SK-N-SH (cell line): ENCODE measurements at regions not wholly inside any gene's neighbourhood (a gene's known extent, or its start where the extent isn't known, plus 50 kb on each side); places are given as distances from the start of the nearest gene placed in this dataset.

ENCODE experiments used
- CTCF ChIA-PET: fragments of 300-600, 350-600 bp; formaldehyde crosslinking; extraction: SDS; loops from one replicate; lab custom pipeline; 2021; lab: Yijun Ruan, JAX
- POLR2A ChIA-PET: fragments of 350-600 bp; sonication (Branson Sonifier 250); formaldehyde crosslinking; extraction: SDS; loops from one replicate; lab custom pipeline; 2020; ENCODE audit warnings: antibody characterized with exemption, inconsistent platforms; lab: Yijun Ruan, JAX
- DNase-seq: peaks from one replicate; pipeline ENCODE4 v3.0.0; 2012
- H2AFZ ChIP-seq: fragments of 200-600 bp; sonication (generic); 2 replicates; pipeline ENCODE4 v1.8.1; 2016; ENCODE audit warnings: antibody characterized with exemption, mild to moderate bottlenecking, low read depth
- H3F3A ChIP-seq: fragments of 200-600 bp; sonication (generic); replicated peaks from 2 replicates; pipeline ENCODE3; 2016; ENCODE audit warnings: antibody characterized with exemption, mild to moderate bottlenecking; ENCODE audit not compliant: insufficient read depth
- H3K27ac ChIP-seq, 2 experiments: fragments of 200-500 bp in 1 of 2; fragments of 200-600 bp in 1 of 2; sonication (Bioruptor generic) in 1 of 2; sonication (generic), shearing (Covaris generic) in 1 of 2; 2 replicates each; pipeline versions ENCODE4 v1.5.1 to v1.6.1; 2014 to 2016; ENCODE audit warnings: low read depth in 2 of 2, inconsistent platforms in 1 of 2, low read length in 1 of 2, mild to moderate bottlenecking in 1 of 2, mixed read lengths in 1 of 2
- H3K27me3 ChIP-seq: fragments of 200-600 bp; sonication (generic), shearing (Covaris generic); 2 replicates; pipeline ENCODE4 v1.6.1; 2016; ENCODE audit warnings: mixed run types; ENCODE audit not compliant: insufficient read depth
- H3K36me3 ChIP-seq, 2 experiments: fragments of 200-500 bp in 1 of 2; fragments of 200-600 bp in 1 of 2; sonication (Bioruptor generic) in 1 of 2; sonication (generic) in 1 of 2; replicated peaks in 1 of 2; 2 replicates each; pipeline versions ENCODE3 to v1.5.1; 2014 to 2016; ENCODE audit warnings: low read length in 1 of 2, mild to moderate bottlenecking in 1 of 2; ENCODE audit not compliant: insufficient read depth in 2 of 2, control insufficient read depth in 1 of 2
- H3K4me1 ChIP-seq, 2 experiments: fragments of 200-500 bp in 1 of 2; fragments of 200-600 bp in 1 of 2; sonication (Bioruptor generic) in 1 of 2; sonication (generic), shearing (Covaris generic) in 1 of 2; 2 replicates each; pipeline versions ENCODE4 v1.5.1 to v1.6.1; 2014 to 2016; ENCODE audit warnings: low read depth in 1 of 2, low read length in 1 of 2, mixed run types in 1 of 2; ENCODE audit not compliant: insufficient read depth in 2 of 2, control insufficient read depth in 1 of 2
- H3K4me2 ChIP-seq: fragments of 200-600 bp; sonication (generic), shearing (Covaris generic); 2 replicates; pipeline ENCODE4 v1.6.1; 2017; ENCODE audit warnings: mixed run types
- H3K4me3 ChIP-seq, 2 experiments: fragments of 200-500 bp in 1 of 2; fragments of 200-600 bp in 1 of 2; sonication (Bioruptor generic) in 1 of 2; sonication (generic), shearing (Covaris generic) in 1 of 2; 2 replicates each; pipeline versions ENCODE4 v1.5.1 to v1.8.1; 2014 to 2016; ENCODE audit warnings: low read depth in 2 of 2, inconsistent platforms in 1 of 2, low read length in 1 of 2, mild to moderate bottlenecking in 1 of 2, mixed read lengths in 1 of 2, moderate library complexity in 1 of 2
- H3K79me2 ChIP-seq: fragments of 200-600 bp; sonication (generic); 2 replicates; pipeline ENCODE4 v1.8.1; 2017; ENCODE audit warnings: mild to moderate bottlenecking; ENCODE audit not compliant: insufficient read depth
- H3K9ac ChIP-seq: fragments of 200-600 bp; sonication (generic); 2 replicates; pipeline ENCODE4 v1.6.1; 2017; ENCODE audit warnings: mixed run types
- H3K9me2 ChIP-seq: fragments of 200-600 bp; sonication (generic); 2 replicates; pipeline ENCODE4 v1.6.1; 2017; ENCODE audit warnings: mixed run types
- H3K9me3 ChIP-seq: fragments of 200-600 bp; sonication (generic); 2 replicates; pipeline ENCODE4 v1.6.1; 2017; ENCODE audit warnings: mixed run types, mild to moderate bottlenecking, moderate library complexity
- H4K20me1 ChIP-seq: fragments of 200-600 bp; sonication (generic); 2 replicates; pipeline ENCODE4 v1.6.1; 2017; ENCODE audit warnings: mild to moderate bottlenecking, mixed run types; ENCODE audit not compliant: insufficient read depth
- IRF3 ChIP-seq: fragments of 150-350 bp; IDR thresholded peaks from 2 replicates; pipeline ENCODE4 v1.6.1; 2016; ENCODE audit warnings: mild to moderate bottlenecking, low read depth, low read length
- NRF1 ChIP-seq: IDR thresholded peaks from 2 replicates; pipeline ENCODE4 v1.6.1; 2012; ENCODE audit warnings: low read depth, mild to moderate bottlenecking, low read length
- RFX5 ChIP-seq: IDR thresholded peaks from 2 replicates; pipeline ENCODE4 v1.6.1; 2012; ENCODE audit warnings: mild to moderate bottlenecking, improper control_type of control experiment, low read length
- YY1 ChIP-seq: IDR thresholded peaks from 2 replicates; pipeline ENCODE4 v1.4.0; 2012; ENCODE audit warnings: low read depth, mild to moderate bottlenecking
- WGBS: methylation state at CpG from one replicate; pipeline ENCODE4 v1.1.6; 2017; ENCODE audit warnings: low lambda C conversion rate; 5-methylcytosine and 5-hydroxymethylcytosine counted together
- TF ChIP-seq, protein P1 (sequence below): fragments of 150-350 bp; IDR thresholded peaks from 2 replicates; pipeline ENCODE4 v1.6.1; 2017; ENCODE audit warnings: antibody characterized with exemption, low read length, low read depth, borderline replicate concordance
- TF ChIP-seq, protein P2 (sequence below): IDR thresholded peaks from 2 replicates; pipeline ENCODE4 v1.4.0; 2012; ENCODE audit warnings: low read depth, borderline replicate concordance

DNA sequence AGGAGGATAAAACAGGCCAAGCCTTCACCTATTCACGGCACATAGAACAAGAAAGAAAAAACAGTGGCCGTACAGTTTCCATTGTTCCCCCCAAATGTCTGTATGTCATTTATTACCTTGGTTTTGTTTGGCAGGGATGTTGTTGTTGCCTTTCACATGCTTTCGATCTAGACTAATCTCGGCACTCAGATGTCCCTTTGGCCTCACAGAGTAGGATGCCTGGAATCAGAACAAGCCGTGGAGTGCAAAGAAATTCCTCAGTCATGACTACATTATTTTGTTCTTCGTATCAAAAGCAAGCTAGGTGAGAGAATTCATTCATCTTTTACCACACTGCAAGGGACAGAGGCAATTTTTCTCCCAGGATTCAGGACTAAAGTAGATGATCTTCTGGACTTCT is 106.9 kb downstream of the SMIM20 start:
- TF ChIP-seq IRF3: no peak
- no peak overlapping the region for H3K9ac ChIP-seq
- H2AFZ ChIP-seq: no peak overlapping the region
- H3K27ac ChIP-seq: no peak overlapping the region
- H3K4me3 ChIP-seq: no peak overlapping the region
- ChIA-PET CTCF (no interaction called here), POLR2A (no interaction called here)
- DNase-seq: no peak
- no peaks in the 10 kb centered on the region for H3K27me3 ChIP-seq
- H4K20me1 ChIP-seq: no peaks in the 10 kb centered on the region
- no peaks in the 10 kb centered on the region for H3K9me2 ChIP-seq
- peaks cover 0 to 7% of the 10 kb centered on the region in 2 experiments; a peak in 2 of 4 replicates for H3K4me1 ChIP-seq
- no peaks in the 10 kb centered on the region for H3K79me2 ChIP-seq
- no peaks in the 10 kb centered on the region for H3K36me3 ChIP-seq
- no peaks in the 10 kb centered on the region for H3K9me3 ChIP-seq
- H3F3A ChIP-seq: no peaks in the 10 kb centered on the region
- no peak overlapping the region for H3K4me2 ChIP-seq
- WGBS: 62% methylated on average over 6 of the region's 6 CpGs

DNA sequence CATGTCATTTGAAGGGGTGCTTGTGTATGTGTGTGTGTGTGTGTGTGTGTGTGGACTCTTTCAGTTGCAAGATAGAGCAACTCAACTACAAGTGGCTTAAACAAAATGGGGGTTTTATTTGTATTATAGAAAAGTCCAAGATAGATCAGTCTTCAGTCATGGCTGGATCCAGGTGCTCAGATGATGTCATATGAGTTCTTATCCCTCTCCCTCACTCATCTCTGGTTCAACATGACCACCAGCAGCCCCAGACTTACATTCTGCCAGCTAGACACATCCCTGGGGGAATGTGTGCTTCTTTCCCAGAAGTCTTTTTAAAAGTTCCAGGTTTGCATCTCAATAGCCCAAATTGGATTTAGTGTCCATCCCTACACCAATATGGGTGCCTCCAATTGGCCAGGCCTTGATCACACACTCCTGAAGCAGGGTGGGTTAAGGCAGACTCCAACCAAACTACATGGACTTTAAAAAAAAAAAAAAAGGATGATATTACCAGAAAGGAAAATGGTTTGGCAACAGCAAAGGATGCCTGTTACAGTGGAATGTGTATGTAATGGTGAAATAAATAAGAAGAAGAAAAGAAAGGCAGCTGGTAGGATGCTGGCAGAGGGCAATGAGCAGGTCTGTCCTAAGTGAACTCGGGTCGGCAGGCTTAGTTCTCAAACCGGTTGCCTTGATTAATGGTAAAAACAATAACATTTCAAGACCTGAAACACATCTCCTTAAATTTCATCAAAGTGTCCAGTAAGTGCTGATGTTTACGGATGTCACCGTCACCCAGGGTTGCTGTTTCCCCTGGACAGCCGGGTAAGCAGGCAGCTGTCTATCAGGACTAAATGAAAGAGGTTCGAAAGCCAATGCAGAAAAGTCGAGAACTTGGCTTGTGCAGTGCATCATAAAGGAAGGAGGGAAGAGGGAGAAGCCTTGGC is 107.7 kb downstream of the SMIM20 start:
- Histone ChIP-seq H2AFZ (no peak overlapping the region), H3K4me2 (peak overlapping the region; percentile 39; the same call in 1 of the 2 replicates), H3K36me3 (no peaks in the 10 kb centered on the region)
- WGBS: 63% methylated on average over 8 of the region's 8 CpGs
- TF ChIP-seq NRF1 (no peak), YY1 (no peak), RFX5 (no peak)
- TF ChIP-seq, protein P1, sequence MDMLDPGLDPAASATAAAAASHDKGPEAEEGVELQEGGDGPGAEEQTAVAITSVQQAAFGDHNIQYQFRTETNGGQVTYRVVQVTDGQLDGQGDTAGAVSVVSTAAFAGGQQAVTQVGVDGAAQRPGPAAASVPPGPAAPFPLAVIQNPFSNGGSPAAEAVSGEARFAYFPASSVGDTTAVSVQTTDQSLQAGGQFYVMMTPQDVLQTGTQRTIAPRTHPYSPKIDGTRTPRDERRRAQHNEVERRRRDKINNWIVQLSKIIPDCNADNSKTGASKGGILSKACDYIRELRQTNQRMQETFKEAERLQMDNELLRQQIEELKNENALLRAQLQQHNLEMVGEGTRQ: no peak
- TF ChIP-seq, protein P2, sequence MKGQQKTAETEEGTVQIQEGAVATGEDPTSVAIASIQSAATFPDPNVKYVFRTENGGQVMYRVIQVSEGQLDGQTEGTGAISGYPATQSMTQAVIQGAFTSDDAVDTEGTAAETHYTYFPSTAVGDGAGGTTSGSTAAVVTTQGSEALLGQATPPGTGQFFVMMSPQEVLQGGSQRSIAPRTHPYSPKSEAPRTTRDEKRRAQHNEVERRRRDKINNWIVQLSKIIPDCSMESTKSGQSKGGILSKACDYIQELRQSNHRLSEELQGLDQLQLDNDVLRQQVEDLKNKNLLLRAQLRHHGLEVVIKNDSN: no peak
- TF ChIP-seq, all 33 proteins: peak for 0
- CTCF ChIA-PET: interaction anchor here (0.8 to 1.5 kb wide), 5 partner anchors 25 to 389 kb away, joined by 3 read pairs; no protein-coding TSS in a partner anchor
- POLR2A ChIA-PET: no interaction called here
- Histone ChIP-seq H4K20me1 (no peaks in the 10 kb centered on the region), H3K79me2 (no peaks in the 10 kb centered on the region), H3K4me1 (peaks cover 0 to 7% of the 10 kb centered on the region in 2 experiments; a peak in 2 of 4 replicates), H3F3A (no peaks in the 10 kb centered on the region), H3K9me3 (no peaks in the 10 kb centered on the region), H3K9ac (peak overlapping the region; percentile 5; the same call in 1 of the 2 replicates), H3K9me2 (no peaks in the 10 kb centered on the region), H3K27ac (no peak overlapping the region), H3K4me3 (no peak overlapping the region; a peak in 1 of 4 replicates), H3K27me3 (no peaks in the 10 kb centered on the region)
- DNase-seq: no peak
